ENCODE measurements at regions not wholly inside any gene's neighbourhood (a gene's known extent, or its start where the extent isn't known, plus 50 kb on each side); places are given as distances from the start of the nearest gene placed in this dataset.

DNA sequence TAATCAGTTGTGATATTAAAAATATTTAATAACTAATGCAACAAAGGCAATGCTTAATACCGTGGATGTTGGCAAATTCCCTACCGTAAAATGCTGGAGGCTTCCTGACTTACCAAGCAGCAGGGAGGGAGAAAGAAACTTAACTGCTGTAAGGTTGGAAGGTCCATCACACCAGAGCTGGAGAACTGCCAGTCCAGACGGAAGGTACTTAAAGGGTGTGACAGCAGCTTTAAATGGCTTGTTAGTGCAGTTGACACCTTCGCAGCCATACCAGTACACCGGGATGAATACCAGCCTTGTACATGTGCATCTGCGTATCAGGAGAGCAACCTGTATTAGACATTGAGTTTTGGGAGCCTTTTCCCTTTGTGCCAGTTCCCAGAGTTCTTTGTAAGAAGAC is 269.5 kb upstream of the NCAM2 start (continued):
- TF ChIP-seq, protein P1, sequence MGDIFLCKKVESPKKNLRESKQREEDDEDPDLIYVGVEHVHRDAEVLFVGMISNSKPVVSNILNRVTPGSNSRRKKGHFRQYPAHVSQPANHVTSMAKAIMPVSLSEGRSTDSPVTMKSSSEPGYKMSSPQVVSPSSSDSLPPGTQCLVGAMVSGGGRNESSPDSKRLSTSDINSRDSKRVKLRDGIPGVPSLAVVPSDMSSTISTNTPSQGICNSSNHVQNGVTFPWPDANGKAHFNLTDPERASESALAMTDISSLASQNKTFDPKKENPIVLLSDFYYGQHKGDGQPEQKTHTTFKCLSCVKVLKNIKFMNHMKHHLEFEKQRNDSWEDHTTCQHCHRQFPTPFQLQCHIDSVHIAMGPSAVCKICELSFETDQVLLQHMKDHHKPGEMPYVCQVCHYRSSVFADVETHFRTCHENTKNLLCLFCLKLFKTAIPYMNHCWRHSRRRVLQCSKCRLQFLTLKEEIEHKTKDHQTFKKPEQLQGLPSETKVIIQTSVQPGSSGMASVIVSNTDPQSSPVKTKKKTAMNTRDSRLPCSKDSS (IDR thresholded peaks at IDR 0.05; ENCODE audit: low read depth, partially characterized antibody): no peak
- TF ChIP-seq SREBF1 (IDR thresholded peaks at IDR 0.05; ENCODE audit: borderline replicate concordance, low read depth, low read length) (no peak), SIX5 (IDR thresholded peaks at IDR 0.05; ENCODE audit: borderline replicate concordance in 1 of 2, insufficient read depth in 1 of 2, low read depth in 1 of 2, low read length in 2 of 2) (no peak), ZFX (CRISPR knock-in tag; IDR thresholded peaks at IDR 0.05) (no peak), ARHGAP35 (IDR thresholded peaks at IDR 0.05; ENCODE audit: partially characterized antibody) (no peak), RNF2 (IDR thresholded peaks at IDR 0.05) (no peak)
- TF ChIP-seq, protein P2, sequence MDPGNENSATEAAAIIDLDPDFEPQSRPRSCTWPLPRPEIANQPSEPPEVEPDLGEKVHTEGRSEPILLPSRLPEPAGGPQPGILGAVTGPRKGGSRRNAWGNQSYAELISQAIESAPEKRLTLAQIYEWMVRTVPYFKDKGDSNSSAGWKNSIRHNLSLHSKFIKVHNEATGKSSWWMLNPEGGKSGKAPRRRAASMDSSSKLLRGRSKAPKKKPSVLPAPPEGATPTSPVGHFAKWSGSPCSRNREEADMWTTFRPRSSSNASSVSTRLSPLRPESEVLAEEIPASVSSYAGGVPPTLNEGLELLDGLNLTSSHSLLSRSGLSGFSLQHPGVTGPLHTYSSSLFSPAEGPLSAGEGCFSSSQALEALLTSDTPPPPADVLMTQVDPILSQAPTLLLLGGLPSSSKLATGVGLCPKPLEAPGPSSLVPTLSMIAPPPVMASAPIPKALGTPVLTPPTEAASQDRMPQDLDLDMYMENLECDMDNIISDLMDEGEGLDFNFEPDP (CRISPR knock-in tag; IDR thresholded peaks at IDR 0.05): no peak

DNA sequence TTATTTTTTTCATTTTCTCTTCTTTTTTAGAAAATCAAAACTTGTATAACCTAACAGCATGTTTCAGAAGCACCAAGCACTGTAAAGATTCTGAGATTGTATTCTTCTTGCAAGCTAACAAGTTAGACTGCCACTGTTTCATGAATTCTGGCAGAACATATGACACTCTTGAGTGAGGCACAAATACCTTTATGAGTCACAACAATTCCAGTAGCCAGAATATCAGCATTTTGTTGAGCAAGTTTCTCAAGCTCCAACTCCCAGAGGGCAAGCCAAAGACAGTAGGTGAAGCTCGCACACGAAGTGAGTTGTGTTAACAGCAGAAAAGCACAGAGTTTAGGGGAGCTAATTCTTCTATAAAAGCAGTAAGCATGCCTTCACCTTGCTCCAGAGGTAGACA is 268.8 kb upstream of the NCAM2 start:
- no peak for TF ChIP-seq TGIF2 (CRISPR knock-in tag; IDR thresholded peaks at IDR 0.05)
- TF ChIP-seq MAFF (IDR thresholded peaks at IDR 0.05; ENCODE audit: low read length): no peak
- TF ChIP-seq CBX1 (IDR thresholded peaks at IDR 0.05; ENCODE audit: low read depth): no peak
- TF ChIP-seq, protein P3, sequence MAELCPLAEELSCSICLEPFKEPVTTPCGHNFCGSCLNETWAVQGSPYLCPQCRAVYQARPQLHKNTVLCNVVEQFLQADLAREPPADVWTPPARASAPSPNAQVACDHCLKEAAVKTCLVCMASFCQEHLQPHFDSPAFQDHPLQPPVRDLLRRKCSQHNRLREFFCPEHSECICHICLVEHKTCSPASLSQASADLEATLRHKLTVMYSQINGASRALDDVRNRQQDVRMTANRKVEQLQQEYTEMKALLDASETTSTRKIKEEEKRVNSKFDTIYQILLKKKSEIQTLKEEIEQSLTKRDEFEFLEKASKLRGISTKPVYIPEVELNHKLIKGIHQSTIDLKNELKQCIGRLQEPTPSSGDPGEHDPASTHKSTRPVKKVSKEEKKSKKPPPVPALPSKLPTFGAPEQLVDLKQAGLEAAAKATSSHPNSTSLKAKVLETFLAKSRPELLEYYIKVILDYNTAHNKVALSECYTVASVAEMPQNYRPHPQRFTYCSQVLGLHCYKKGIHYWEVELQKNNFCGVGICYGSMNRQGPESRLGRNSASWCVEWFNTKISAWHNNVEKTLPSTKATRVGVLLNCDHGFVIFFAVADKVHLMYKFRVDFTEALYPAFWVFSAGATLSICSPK (IDR thresholded peaks at IDR 0.05; ENCODE audit: borderline replicate concordance): no peak
- no peak for TF ChIP-seq CSDE1 (IDR thresholded peaks at IDR 0.05)
- Histone ChIP-seq H2AFZ (ENCODE audit: low read depth, low read length) (no peak overlapping the region), H3K27me3 (ENCODE audit: control insufficient read depth in 2 of 2, insufficient read depth in 2 of 2, low read length in 2 of 2) (no peaks in the 10 kb centered on the region), H3K79me2 (ENCODE audit: control insufficient read depth, insufficient read depth, low read length) (no peaks in the 10 kb centered on the region), H3K36me3 (ENCODE audit: control insufficient read depth, insufficient read depth, low read length) (no peaks in the 10 kb centered on the region), H3K9ac (ENCODE audit: insufficient read depth in 1 of 2, low read depth in 2 of 2, low read length in 2 of 2) (no peak overlapping the region), H3K4me3 (no peak overlapping the region), H3K9me1 (ENCODE audit: control insufficient read depth, insufficient read depth, low read length) (no peaks in the 10 kb centered on the region), H3K4me2 (ENCODE audit: insufficient read depth, low read length) (no peak overlapping the region), H3K27ac (ENCODE audit: extremely low read depth, low read depth, low read length) (no peak overlapping the region), H4K20me1 (replicated peaks; ENCODE audit: control insufficient read depth, insufficient read depth, low read length) (no peaks in the 10 kb centered on the region), H3K4me1 (replicated peaks in 1 of 2; ENCODE audit: control insufficient read depth in 2 of 2, insufficient read depth in 2 of 2, low read length in 2 of 2) (no peaks in the 10 kb centered on the region), H3K9me3 (replicated peaks; ENCODE audit: control insufficient read depth, insufficient read depth, low read depth, low read length) (no peaks in the 10 kb centered on the region)
- DNase-seq (ENCODE audit: extremely low read depth in 1 of 4, low spot score in 3 of 4) (no peak), FAIRE-seq (no peak), ATAC-seq (no peak)
- BruUV-seq (replicated peaks): no TSS peak
- WGBS (ENCODE audit: insufficient coverage, low coverage, missing lambda C conversion rate): 10% methylated on average over 2 of the region's 2 CpGs
- intact Hi-C loops (cut with micrococcal nuclease): no loop called here
- in situ Hi-C loops (cut with MboI): no loop called here
- ChIA-PET CTCF (ENCODE audit: low intra/inter-chr PET ratio) (no interaction called here), POLR2A (no interaction called here)

Data from K562 (cell line).